Left renal cortex interstitium (tissue), 4 donors: ENCODE measurements at regions not wholly inside any gene's neighbourhood (a gene's known extent, or its start where the extent isn't known, plus 50 kb on each side); places are given as distances from the start of the nearest gene placed in this dataset.

Experiments
- DNase-seq, 4 donors: peaks; one replicate each; pipeline ENCODE4 v3.0.0-alpha.2; 2013; ENCODE audit warnings: low read depth in 4 of 4, low spot score in 2 of 4, missing footprints in 1 of 4

- no peak for DNase-seq
Measured at GRCh38 chr16:82419332-82419731, 207.4 kb upstream of the CDH13 start.

- DNase-seq: no peak
Measured at GRCh38 chr16:82414476-82414875, 212.3 kb upstream of the CDH13 start.

- DNase-seq: no peak
Measured at GRCh38 chr16:82412770-82413169, 214.0 kb upstream of the CDH13 start.

GRCh38 chr16:82405736-82406135, 221.0 kb upstream of the CDH13 start:
- no peak for DNase-seq

- DNase-seq: no peak
Measured at GRCh38 chr16:82404586-82405315, 222.0 kb upstream of the CDH13 start.

- DNase-seq: no peak
Measured at GRCh38 chr16:82402665-82403218, 224.0 kb upstream of the CDH13 start.

GRCh38 chr16:82400046-82400445, 226.7 kb upstream of the CDH13 start:
- no peak for DNase-seq

GRCh38 chr16:82396509-82396908, 226.5 kb upstream of the MPHOSPH6 start:
- no peak for DNase-seq

- DNase-seq: no peak
Measured at GRCh38 chr16:82395212-82395611, 225.2 kb upstream of the MPHOSPH6 start.

- DNase-seq: no peak
Measured at GRCh38 chr16:82391690-82392089, 221.7 kb upstream of the MPHOSPH6 start.

- DNase-seq: no peak
Measured at GRCh38 chr16:82389956-82390650, 220.1 kb upstream of the MPHOSPH6 start.

- no peak for DNase-seq
Measured at GRCh38 chr16:82386761-82387160, 216.7 kb upstream of the MPHOSPH6 start.

GRCh38 chr16:82384949-82385348, 214.9 kb upstream of the MPHOSPH6 start:
- peak in 2 of 4 donors; percentile 11 to 31 for DNase-seq

GRCh38 chr16:82384017-82384416, 214.0 kb upstream of the MPHOSPH6 start:
- no peak for DNase-seq

- no peak for DNase-seq
Measured at GRCh38 chr16:82382521-82382920, 212.5 kb upstream of the MPHOSPH6 start.

- no peak for DNase-seq
Measured at GRCh38 chr16:82379551-82379950, 209.5 kb upstream of the MPHOSPH6 start.

- no peak for DNase-seq
Measured at GRCh38 chr16:82373976-82374375, 204.0 kb upstream of the MPHOSPH6 start.

- DNase-seq: no peak
Measured at GRCh38 chr16:82370282-82370681, 200.3 kb upstream of the MPHOSPH6 start.

GRCh38 chr16:82368041-82368440, 198.0 kb upstream of the MPHOSPH6 start:
- no peak for DNase-seq

GRCh38 chr16:82366462-82366861, 196.4 kb upstream of the MPHOSPH6 start:
- DNase-seq: no peak

GRCh38 chr16:82364690-82365089, 194.7 kb upstream of the MPHOSPH6 start:
- DNase-seq: no peak
